NOMO-1 (cell line): ENCODE measurements at regions not wholly inside any gene's neighbourhood (a gene's known extent, or its start where the extent isn't known, plus 50 kb on each side); places are given as distances from the start of the nearest gene placed in this dataset.
"Not testable (repeated sequence)": the region's sequence is repeated elsewhere in the genome, so short reads cannot be mapped to it uniquely, and the experiment has no call there.

ENCODE experiments used
- DNase-seq, 2 experiments: peaks; one replicate each; lab custom pipeline; 2025; ENCODE audit not compliant: unreplicated experiment in 2 of 2; lab: John Stamatoyannopoulos, UW

DNA sequence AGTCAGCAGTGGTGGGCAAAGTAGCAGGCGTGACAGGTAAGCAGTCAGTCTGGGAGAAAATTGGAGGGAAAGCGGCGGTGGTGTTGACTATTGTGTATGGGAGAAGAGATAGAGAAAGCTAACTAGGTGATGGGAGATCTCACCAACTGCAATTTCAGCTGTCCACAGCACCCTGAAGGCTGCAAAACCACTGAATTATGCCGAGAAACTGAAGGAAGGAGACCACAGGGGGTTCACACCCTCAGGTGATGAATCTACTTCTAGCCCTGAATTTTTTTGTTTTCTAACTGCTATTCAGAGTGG is 631.5 kb downstream of the UQCRFS1 start:
- no peak for DNase-seq

DNA sequence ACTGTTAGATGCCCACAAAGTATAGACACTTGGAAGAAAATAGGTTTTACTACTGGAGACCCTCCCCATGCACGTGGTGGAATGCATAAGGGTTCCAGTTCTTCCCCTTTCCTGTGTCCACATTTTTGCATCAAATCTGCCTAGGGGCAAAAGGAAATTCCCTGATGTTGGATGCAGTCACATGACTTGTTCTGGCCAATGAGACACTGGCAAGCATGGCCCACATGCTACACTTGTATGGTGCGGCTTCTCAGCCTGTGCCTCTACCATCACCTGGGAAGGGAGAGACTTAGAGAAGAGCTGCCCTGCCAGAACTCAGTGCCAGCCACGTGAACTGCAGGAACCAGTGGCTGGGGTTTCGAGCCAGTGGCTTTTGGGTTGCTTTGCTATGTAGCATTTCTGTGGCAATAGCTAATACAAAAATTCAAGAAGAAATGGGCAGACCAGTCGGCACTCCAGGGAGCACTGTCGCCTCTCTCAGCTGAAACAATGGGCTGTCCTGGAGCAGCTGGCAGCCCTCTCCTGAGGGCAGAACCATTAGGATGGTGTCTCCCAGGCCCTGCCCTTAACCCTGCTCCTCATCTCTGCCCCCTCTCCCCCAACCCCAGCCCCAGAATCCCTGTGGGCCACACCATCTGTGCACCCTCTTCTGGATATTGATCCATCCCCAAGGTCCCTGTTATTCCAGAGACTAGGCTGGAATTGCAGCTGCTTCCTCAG is 634.0 kb downstream of the UQCRFS1 start:
- no peak for DNase-seq

DNA sequence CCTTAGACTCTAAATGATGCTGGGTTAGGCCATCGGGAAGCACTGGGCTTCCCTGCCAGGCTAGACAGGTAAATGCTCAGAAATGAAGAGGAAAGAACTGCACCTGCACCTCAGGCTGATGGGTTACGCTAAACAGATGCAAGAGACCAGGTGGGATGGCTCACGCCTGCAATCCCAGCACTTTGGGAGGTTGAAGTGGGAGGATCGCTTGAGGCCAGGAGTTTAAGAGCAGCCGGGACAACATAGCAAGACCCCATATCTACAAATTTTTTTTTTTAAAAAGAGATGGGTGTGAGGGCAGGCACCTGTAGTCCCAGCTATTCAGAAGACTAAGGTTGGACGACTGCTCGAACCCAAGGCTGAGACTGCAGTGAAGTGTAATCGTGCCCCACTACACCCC is 634.7 kb downstream of the UQCRFS1 start:
- no peak for DNase-seq

GRCh38 chr19:28577666-28578065 is 635.3 kb downstream of the UQCRFS1 start:
- no peak for DNase-seq

DNA sequence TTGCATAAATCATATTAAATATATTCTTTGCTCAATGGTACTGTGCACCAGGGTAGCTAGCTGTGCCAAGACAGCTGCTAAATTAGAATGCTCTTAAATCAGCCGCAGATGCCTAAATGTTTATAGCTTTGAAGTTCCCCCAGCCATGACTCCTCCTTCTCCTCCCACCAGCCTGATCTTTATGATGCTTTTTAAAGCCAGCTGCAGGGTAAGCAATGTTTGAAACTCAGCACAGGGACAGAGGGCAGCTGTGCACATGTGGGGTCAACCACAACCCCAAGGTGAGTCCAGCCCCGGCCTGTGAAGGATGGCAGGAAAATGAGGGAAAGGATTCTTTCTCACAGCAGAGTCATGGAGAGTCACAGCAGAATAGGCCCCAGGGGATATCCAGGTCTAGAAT is 635.7 kb downstream of the UQCRFS1 start:
- DNase-seq = no peak

- DNase-seq = no peak
Measured at GRCh38 chr19:28575816-28576215, 637.1 kb downstream of the UQCRFS1 start.

GRCh38 chr19:28575312-28575711 is 637.6 kb downstream of the UQCRFS1 start:
- not testable (repeated sequence) for DNase-seq

GRCh38 chr19:28574212-28574611 is 638.7 kb downstream of the UQCRFS1 start:
- DNase-seq = no peak

DNA sequence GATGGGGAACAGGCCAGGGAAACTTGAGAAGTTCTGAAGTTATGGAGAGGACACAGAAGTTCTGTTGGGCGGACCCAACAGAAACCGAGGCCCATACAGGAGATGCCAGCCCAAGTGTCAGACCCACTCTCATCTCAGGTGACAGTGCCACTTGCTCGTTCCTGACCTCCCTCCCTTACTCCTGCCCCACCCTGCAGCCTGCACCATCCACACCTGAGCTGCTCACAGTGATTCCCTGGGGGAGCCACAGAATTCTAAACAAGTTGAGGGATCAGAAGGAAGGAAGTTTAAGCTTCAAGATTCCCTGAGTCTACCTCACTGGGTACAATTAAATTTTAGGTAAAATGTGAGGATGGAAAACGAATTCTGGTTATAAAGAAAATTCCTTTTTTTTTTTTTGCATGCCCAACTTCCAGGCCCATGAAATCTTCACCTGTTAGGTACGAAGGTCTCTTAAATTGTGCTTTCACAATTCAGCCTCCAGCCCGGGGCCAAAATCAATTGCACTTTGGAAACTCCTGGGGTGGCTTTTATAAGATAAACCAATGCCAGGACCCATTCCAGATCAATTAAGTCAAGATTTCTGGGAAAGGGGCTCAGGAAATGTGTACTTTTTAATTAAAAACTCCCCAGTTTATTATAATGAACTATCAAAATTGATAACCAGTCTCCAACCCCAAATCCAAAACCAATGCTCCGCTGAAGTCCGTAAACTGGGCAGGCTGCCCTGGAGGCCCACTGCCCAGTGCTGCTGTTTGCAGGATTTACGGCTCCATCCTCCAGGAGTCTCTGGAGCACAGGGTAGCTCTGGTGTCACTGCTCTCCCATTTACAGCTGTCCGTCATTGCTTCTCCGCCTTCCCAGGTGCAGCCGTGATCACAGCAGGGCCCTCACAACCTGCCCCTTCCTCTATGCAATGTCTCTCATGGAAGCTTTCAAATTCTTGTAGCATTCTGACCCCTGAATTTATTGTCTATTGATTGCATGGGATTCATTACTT is 643.5 kb downstream of the UQCRFS1 start:
- no peak for DNase-seq

DNA sequence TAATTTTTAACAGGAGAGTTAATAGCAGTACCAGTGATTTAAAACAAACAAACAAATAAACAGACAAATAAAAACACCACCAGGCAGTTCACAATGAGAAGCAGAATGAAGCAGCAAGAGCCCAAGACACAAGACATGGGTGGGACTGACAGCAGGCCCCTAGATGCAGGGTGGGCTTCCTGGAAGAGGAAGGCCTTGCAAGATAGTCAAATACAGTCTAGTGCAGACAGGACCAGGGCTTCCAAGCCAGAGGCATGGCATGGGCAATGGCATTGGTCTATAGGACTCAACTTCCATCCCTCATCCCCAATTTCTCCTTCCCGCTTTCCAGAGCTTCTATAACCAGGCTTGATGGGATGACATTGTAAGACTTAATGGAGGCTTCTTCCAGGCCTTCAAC is 645.1 kb downstream of the UQCRFS1 start:
- DNase-seq = no peak

DNA sequence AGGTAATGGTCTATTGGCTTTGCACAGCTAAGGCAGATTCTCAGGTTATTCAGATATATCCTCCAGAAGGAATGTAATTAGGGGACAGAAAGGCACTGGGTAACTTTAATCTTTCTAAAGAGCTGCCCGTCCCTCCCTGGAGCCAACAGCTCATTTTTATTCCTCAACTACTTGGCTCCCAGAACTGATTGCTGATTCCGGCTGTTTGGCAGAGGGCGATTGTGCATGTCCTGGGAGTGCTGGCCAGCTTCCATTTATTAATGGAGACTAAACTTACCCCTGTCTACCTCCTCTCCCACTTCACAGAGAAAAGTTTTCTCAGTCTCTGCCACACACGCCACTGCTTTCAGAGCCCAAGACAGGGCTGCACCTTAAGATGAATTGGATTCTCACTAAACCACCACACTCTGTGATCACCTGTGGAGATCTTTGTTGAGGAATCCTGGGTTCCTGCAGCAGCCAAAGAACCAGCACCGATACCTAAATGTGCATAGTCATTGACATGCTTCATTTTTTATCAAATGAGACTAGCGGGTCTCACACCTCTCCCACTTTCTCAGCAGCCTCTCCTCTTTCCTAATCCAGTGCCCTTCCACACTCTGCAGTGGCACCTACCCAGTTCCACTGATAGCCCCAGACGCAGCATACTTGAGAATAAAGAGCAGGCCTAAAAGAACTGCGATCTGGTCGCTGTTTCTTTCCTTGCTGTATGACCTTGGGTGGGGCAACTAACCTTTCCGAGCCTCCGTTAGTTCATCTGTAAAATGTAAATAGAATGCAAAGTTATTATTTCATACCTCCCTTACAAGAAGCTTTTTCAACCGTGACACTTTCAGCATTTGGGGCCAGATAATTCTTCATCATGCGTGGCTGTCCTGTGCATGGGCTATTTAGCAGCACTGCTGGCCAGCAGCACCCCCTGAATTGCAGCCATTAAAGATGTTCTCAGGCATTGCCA is 648.7 kb downstream of the UQCRFS1 start:
- no peak for DNase-seq

DNA sequence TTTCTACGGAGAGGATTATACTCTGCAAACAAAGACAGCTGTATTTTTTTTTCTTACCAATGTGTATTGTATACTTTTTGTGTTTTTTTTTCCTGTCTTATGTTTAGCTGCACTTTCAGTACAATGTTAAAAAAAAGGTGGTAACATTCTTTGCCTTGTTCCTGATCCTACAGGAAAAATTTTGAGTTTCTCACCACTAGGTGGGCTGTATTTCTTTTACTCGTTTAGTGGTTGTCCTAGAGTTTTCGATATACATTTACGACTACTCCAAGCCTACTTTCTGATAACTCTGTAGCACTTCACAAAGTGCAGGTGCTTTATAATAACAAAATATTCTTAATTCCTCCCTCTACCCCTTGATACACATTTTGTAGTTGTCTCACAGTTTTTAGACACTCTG is 652.2 kb downstream of the UQCRFS1 start:
- no peak for DNase-seq

DNA sequence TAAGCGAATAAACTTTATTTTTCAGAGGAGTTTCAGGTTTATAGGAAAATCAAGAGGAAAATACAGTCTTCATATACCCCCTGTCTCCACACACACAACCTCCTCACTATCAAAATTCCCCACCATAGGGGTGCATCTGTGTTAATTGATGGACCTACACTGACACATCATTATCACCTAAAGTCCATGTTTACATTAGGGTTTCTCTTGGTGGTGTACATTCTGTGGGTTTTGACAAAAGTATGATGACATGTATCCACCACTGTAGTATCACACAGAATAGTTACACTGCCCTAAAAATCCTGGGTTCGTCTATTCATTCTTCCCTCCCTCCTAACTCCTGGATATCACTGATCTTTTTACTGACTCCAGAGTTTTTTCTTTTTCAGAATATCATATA is 654.2 kb downstream of the UQCRFS1 start:
- no peak for DNase-seq

DNA sequence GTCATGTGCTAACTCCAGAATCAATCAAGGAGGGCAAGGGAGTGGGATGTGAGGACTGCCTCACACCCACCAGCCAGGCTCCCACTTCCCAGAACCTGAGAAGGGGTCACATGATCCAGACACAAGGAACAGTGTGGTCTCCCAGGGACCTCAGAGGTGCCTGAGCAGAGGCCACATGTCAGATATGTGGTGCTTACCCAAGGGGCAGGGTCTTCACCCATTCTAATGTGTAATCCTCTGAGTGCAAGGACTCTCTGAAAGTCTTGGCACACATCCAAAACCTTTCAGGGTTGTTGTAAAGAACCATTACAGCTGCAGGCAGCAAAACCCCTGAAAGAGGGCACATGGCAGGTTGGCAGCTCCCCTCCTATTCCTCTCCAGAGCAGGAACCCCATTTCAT is 656.6 kb downstream of the UQCRFS1 start:
- DNase-seq = no peak

DNA sequence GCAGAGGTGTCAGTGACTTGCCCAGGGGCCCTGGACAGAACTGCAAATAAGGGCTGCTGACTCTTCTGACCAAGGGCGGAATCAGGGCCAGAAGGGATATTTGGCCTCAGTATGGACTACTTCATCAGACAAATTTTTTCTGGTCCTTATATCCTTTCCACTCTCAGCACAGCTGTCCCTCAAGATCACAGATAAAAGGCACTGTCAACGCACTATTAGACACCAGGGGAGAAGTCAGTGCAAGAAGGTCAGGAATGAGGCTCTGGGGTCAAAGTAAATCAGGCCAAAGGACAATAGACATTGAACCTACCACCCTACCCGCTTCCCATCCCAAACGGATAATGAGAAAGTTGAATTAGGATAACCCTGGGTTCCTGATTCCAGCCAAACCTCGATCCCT is 657.6 kb downstream of the UQCRFS1 start:
- no peak for DNase-seq

DNA sequence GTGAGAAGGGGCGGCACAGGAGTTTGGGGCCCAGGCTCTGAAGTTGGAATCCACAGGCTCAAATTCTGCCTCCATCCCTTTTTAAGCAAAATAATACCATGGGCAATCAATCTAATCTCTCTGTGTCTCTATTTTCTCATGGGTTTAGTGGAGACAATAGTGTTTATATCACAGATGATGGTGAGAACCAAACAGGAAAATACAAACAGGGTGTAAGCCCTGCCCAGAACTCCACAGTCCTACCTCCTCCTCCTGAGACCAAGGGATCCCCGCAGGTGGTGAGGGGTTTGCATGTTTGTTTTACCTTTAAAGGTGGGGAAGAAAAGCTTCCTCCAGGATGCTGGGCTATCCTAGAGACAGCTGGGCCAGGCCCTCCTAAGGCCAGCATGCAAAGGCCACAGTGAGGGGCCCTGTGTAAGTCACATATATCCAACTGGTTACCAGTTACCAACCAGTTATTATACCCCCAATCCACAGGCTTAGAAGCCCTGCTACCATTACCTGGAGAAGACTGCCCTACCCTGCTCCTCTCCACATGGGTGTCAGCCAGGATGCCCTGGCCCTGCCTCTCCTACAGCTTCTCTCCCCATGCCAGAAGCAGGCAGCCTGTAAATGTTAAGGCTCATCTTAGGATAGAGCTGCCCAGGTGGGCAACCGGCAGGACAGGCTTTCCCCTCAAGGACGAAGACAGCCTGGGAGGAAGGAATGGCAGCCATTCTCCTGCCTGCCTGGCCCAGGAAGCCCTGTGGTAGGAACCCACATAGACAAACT is 658.4 kb downstream of the UQCRFS1 start:
- no peak for DNase-seq

DNA sequence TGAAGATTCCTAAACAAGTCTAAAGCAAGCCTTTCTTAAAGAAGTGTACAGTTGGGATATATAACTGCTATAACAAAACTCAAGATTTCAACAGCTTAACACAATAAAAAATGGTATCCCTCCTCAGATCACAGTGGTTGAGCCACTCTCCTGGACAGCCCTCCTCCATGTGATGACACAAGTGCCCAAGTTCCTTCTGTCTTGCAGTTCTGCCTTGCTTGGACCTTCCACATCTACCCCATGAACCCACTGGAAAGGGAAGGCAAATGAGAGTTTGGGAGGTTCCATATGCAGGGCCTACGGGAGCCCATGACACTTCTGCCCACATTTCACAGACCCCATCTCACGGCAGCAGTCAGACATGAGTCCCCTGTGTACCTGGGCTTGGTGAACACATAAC is 659.2 kb downstream of the UQCRFS1 start:
- no peak for DNase-seq

- DNase-seq = no peak
Measured at GRCh38 chr19:28553005-28553404, 659.9 kb downstream of the UQCRFS1 start.

- no peak for DNase-seq
Measured at GRCh38 chr19:28549680-28550277, 663.2 kb downstream of the UQCRFS1 start.

DNA sequence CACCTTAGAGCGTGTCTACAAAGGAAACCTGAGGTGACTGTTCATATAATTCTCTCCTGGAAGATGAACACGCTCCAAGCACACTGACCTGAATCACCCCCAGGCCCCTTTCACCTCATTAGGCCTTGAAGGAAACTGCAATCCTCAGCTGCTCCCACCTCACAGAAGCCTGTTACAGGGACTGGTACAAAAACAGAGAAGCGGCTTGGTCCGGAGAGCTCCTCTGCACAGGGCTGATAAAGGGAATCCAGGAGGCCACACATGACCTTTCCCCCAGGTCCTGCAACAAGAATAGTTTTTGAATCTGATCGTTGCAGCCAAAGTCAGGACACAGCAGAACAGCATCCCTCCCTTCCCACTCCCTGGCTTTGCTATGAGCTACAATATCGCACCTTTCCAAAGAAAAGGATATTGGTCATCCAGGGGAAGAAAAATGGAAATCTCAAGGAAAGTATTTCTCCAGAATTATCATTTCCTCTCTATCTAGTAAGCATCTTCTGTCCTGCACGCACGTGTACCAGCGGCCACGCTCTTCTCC is 666.7 kb downstream of the UQCRFS1 start:
- DNase-seq = no peak
